Retinal pigment epithelial cell (primary cell): ENCODE measurements at regions not wholly inside any gene's neighbourhood (a gene's known extent, or its start where the extent isn't known, plus 50 kb on each side); places are given as distances from the start of the nearest gene placed in this dataset.

ENCODE experiments used
- DNase-seq: peaks from one replicate; pipeline ENCODE4 v3.0.0-alpha.2; 2010; ENCODE audit warnings: low read depth
- H3K4me3 ChIP-seq: 2 replicates; pipeline ENCODE4 v1.5.1; 2011; ENCODE audit warnings: mild to moderate bottlenecking, low read length, control low read depth, moderate library complexity
- TF ChIP-seq, protein P1 (sequence below): conservative IDR thresholded peaks from 2 replicates; pipeline ENCODE4 v1.5.1; 2011; ENCODE audit warnings: low read depth, low read length, control low read depth, inconsistent platforms

DNA sequence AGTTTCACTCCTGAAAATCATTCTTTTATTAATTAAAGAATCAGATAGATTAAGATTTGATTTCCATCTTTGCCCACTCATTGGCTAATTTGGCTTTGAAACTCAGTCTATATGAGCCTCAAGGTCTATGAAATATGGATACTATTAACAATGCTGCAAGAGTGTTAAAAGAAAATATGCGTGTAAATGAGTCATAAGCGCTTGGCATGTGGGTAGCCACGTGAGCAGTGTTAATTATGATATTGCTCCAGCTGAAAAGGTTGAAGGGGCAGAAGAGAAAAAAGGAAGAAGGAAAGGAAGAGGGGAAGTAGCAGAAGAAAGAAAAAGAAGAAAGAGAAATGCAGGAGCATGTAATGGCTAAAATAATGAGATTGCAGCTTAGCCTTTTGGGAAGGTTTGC, 151.4 kb downstream of the CHRM3 start:
- H3K4me3 ChIP-seq: no peak overlapping the region
- TF ChIP-seq, protein P1, sequence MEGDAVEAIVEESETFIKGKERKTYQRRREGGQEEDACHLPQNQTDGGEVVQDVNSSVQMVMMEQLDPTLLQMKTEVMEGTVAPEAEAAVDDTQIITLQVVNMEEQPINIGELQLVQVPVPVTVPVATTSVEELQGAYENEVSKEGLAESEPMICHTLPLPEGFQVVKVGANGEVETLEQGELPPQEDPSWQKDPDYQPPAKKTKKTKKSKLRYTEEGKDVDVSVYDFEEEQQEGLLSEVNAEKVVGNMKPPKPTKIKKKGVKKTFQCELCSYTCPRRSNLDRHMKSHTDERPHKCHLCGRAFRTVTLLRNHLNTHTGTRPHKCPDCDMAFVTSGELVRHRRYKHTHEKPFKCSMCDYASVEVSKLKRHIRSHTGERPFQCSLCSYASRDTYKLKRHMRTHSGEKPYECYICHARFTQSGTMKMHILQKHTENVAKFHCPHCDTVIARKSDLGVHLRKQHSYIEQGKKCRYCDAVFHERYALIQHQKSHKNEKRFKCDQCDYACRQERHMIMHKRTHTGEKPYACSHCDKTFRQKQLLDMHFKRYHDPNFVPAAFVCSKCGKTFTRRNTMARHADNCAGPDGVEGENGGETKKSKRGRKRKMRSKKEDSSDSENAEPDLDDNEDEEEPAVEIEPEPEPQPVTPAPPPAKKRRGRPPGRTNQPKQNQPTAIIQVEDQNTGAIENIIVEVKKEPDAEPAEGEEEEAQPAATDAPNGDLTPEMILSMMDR: no peak
- DNase-seq: peak; percentile 16

DNA sequence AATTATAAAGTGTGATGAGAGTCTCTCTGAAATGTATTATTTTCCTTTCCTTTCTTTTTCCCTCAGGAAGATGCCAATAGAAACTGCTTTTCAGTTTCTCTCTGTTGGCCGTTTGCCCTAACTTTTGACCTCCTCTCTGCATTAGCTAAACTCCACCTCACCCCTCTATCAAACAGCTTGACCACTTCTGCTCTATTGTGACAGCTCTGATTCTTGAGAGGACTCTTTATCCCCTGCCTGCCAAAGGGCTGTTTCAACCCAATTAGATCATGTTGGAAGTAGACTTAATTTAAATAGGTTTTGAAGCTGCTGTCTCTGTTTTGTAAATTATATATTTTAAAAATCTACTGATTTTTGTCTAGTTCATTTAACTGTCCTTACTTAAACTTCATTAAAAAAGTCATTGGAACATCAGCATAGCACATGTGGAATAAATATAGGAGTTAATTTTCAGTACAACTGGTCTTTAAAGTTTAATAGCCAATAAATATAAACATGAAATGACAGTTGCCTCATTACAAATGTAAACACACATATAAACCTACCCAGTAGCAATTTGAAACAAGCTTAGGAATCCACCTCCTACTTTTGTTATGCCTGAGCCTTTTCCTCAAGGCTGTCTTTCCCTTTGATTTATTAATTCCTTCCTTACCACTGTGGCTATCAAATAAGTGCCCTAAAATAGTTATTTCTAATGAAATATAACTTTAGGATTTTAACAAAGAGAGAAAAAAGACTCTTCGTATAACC, 152.0 kb downstream of the CHRM3 start:
- no peak overlapping the region for H3K4me3 ChIP-seq
- no peak for DNase-seq
- TF ChIP-seq, protein P1: no peak

DNA sequence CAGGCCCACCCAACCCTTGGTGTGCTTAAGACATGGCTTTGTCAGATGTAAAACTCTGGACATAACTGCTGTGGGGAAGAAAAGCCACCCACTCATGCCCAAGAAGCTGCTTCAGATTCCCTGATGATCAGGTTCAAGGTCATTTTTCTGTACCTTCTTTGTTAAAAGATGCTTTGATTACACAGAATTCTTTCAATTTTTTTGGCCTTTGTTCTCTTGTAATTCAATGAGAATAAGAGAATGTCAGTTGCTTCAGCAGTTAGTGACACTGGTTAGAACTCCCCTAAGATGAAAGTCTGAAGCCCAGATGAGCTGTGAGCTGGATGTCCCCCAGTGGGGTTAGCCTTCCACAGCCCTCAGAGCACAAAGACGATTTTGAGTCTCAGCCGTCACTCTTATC, 152.7 kb downstream of the CHRM3 start:
- no peak overlapping the region for H3K4me3 ChIP-seq
- TF ChIP-seq, protein P1: no peak
- no peak for DNase-seq

DNA sequence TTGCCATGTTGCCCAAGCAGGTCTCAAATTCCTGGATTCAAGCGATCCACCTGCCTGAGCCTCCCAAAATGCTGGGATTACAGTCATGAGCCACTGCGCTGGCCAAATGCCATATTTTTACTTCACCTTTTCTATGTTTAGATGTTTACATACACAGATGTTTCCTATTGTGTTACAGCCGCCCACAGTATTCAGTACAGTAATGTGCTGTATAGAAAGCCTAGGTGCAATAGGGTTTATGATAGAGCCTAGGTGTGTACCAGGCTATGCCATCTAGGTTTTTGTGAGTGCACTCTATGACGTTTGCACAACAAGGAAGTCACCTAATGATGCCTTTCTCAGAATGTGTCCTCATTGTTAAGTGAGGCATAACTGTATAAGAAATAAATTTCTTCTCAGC, 153.4 kb downstream of the CHRM3 start:
- no peak overlapping the region for H3K4me3 ChIP-seq
- TF ChIP-seq, protein P1: no peak
- DNase-seq: no peak

DNA sequence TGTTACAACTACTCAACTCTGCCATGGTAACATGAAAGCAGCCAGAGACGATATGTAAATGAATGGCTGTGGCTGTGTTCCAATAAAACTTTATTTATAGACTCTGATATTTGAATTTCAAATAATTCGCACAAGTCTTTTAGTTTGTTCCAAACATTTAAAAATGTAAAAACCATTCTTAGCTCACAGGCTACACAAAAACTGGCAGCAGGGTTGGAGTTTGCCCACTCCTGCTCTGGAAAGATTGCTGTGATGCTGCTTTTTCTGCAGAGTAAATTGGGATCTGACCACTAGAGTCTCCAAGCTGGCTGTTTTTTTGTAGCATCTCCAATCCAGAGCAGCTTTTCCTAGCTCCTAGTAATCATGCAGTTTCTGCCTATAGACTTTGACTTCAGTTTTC, 157.5 kb downstream of the CHRM3 start:
- TF ChIP-seq, protein P1: no peak
- no peak for DNase-seq
- no peak overlapping the region for H3K4me3 ChIP-seq

DNA sequence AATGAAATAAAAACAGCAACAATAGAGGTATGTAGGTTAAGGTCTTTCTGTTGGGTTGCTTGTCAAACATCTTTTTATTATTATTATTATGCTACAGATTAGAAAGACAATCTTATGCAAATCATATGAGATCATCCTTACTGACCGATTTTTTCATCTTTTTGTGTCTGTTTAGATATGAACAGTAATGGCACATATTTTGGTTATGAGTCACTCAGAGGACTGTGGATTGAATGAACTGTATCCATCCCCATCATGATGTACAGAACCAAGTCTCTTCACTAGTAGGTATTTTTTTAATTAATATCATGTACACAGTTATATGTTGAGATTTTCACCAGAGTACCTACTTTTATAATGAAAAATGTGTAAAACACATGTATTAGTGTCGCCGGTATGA, 159.1 kb downstream of the CHRM3 start:
- DNase-seq: no peak
- TF ChIP-seq, protein P1: no peak
- H3K4me3 ChIP-seq: no peak overlapping the region

DNA sequence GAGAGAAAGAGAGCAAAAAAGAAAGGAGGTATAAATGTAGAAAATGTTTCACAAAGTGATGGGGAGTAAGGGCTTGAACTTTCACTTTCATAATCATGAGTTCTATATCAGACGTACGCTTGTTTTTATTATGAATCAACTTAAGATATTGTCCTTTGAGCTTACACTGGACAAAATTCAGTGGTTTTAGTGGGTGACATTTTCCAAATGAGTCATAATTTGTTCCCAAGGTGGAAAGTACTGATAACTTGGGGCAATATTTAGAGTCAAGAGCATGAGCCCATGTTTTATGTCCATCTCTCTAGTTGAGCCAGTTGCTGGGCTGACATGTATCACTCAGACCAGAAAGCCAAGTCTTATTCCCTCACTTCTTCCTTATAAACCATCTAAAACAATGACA, 161.6 kb downstream of the CHRM3 start:
- no peak overlapping the region for H3K4me3 ChIP-seq
- TF ChIP-seq, protein P1: no peak
- no peak for DNase-seq
